Sigmoid colon (tissue), 6 donors: ENCODE measurements at regions not wholly inside any gene's neighbourhood (a gene's known extent, or its start where the extent isn't known, plus 50 kb on each side); places are given as distances from the start of the nearest gene placed in this dataset.

Source experiments
- DNase-seq: peaks from one replicate; pipeline ENCODE4 v3.0.0-alpha.2; 2019
- H3K27ac ChIP-seq, 4 donors: fragments of 200-600 bp; sonication (generic); one replicate each; pipeline ENCODE4 v1.5.1; 2016 to 2019; ENCODE audit warnings: mild to moderate bottlenecking in 1 of 4
- H3K27me3 ChIP-seq, 3 donors: fragments of 200-600 bp; sonication (generic); one replicate each; pipeline ENCODE4 v1.5.1; 2019; ENCODE audit warnings: mild to moderate bottlenecking in 1 of 3
- H3K36me3 ChIP-seq, 4 donors: fragments of 200-600 bp; sonication (generic); one replicate each; pipeline ENCODE4 v1.5.1; 2016 to 2019
- H3K4me1 ChIP-seq, 4 donors: fragments of 200-600 bp; sonication (generic); one replicate each; pipeline ENCODE4 v1.5.1; 2017 to 2019
- H3K4me3 ChIP-seq, 4 donors: fragments of 200-600 bp; sonication (generic); one replicate each; pipeline ENCODE4 v1.5.1; 2017 to 2019; ENCODE audit warnings: mild to moderate bottlenecking in 2 of 4, moderate library complexity in 1 of 4
- H3K9me3 ChIP-seq, 4 donors: fragments of 200-600 bp in 3 of 4; sonication (generic) in 3 of 4; one replicate each; pipeline versions ENCODE4 v1.5.1 to v1.6.1; 2013 to 2019
- CTCF ChIP-seq, 4 experiments: fragments of 450-650 bp in 3 of 4; fragments of 200-600 bp in 1 of 4; IDR thresholded peaks; one replicate each; pipeline ENCODE4 v1.5.1; 2016 to 2019; ENCODE audit warnings: antibody characterized with exemption in 4 of 4, mild to moderate bottlenecking in 3 of 4, moderate library complexity in 2 of 4
- EP300 ChIP-seq, 4 donors: sonication (generic); formaldehyde crosslinking; IDR thresholded peaks; one replicate each; pipeline ENCODE4 v1.6.1; 2017; ENCODE audit warnings: antibody characterized with exemption in 4 of 4
- POLR2A ChIP-seq, 2 donors: fragments of 450-650 bp; IDR thresholded peaks; one replicate each; pipeline ENCODE4 v1.6.1; 2016; ENCODE audit warnings: antibody characterized with exemption in 2 of 2, mild to moderate bottlenecking in 2 of 2, moderate library complexity in 2 of 2
- POLR2AphosphoS5 ChIP-seq, 4 donors: sonication (generic); formaldehyde crosslinking; IDR thresholded peaks; one replicate each; pipeline ENCODE4 v1.6.1; 2017; ENCODE audit warnings: antibody characterized with exemption in 4 of 4
- WGBS, 2 donors: extraction: QIAGEN DNeasy Blood & Tissue Kit; methylation state at CpG; one replicate each; pipeline ENCODE4 v1.1.7; 2013; 5-methylcytosine and 5-hydroxymethylcytosine counted together
- intact Hi-C: fragments of 100-400 bp; cut with DNase I; formaldehyde crosslinking; loops from one replicate; pipeline ENCODE4 v1.15.1; 2023
- donor health status: healthy with polysubstance abuse.
- donor health status: healthy.

DNA sequence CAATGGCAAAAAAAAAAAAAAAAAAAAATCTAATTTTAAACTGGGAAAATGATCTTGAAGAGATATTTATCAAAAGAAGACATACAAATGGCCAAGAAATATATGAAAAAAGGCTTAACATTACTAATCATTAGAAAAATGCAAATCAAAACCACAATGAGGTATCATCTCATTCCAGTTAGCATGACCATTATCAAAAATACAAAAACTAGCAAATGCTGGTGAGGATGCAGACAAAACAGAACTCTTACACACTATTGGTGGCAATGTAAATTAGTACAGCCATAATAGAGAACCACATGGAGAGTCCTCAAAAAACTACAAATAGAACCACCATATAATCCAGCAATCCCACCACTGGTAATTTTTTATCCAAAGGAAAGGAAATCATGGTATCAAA, 489.6 kb downstream of the TNS3 start:
- peaks cover 0 to 10% (median 8%) of the 10 kb centered on the region in 4 donors for H3K4me1 ChIP-seq
- H3K27ac ChIP-seq, result no peak overlapping the region
- no peaks in the 10 kb centered on the region for H3K9me3 ChIP-seq
- no peak overlapping the region for H3K4me3 ChIP-seq
- no peak for DNase-seq
- intact Hi-C loops, result loop anchor here (5.0 kb wide), 1 partner anchor 90 kb away; no protein-coding TSS in a partner anchor
- no peaks in the 10 kb centered on the region for H3K27me3 ChIP-seq
- no peaks in the 10 kb centered on the region for H3K36me3 ChIP-seq
- TF ChIP-seq POLR2A (IDR thresholded peaks at IDR 0.05), result no peak
- TF ChIP-seq EP300 (IDR thresholded peaks at IDR 0.05), result no peak
- TF ChIP-seq CTCF (IDR thresholded peaks at IDR 0.05), result no peak
- no peak for TF ChIP-seq POLR2AphosphoS5 (IDR thresholded peaks at IDR 0.05)

GRCh38 chr7:47091141-47091540, 490.8 kb downstream of the TNS3 start:
- whole genome bisulfite sequencing, 2 donors, result 80 to 83% methylated on average over 3 of the region's 3 CpGs
- H3K9me3 ChIP-seq, result no peaks in the 10 kb centered on the region
- H3K27me3 ChIP-seq, result no peaks in the 10 kb centered on the region
- no peak overlapping the region for H3K27ac ChIP-seq
- intact Hi-C loops, result loop anchor here (5.0 kb wide), 1 partner anchor 91 kb away; no protein-coding TSS in a partner anchor
- TF ChIP-seq POLR2A (IDR thresholded peaks at IDR 0.05), result no peak
- no peak overlapping the region for H3K4me3 ChIP-seq
- H3K36me3 ChIP-seq, result no peaks in the 10 kb centered on the region
- peaks cover 0 to 10% (median 8%) of the 10 kb centered on the region in 4 donors for H3K4me1 ChIP-seq
- DNase-seq, result no peak

- no peak for TF ChIP-seq POLR2A (IDR thresholded peaks at IDR 0.05)
- no peak for TF ChIP-seq POLR2AphosphoS5 (IDR thresholded peaks at IDR 0.05)
- no peak for TF ChIP-seq EP300 (IDR thresholded peaks at IDR 0.05)
- Histone ChIP-seq H3K4me3 (no peak overlapping the region), H3K9me3 (no peaks in the 10 kb centered on the region), H3K27ac (no peak overlapping the region), H3K27me3 (no peaks in the 10 kb centered on the region), H3K36me3 (no peaks in the 10 kb centered on the region), H3K4me1 (peaks cover 0 to 10% (median 8%) of the 10 kb centered on the region in 4 donors)
- WGBS, 2 donors, result 78 to 86% methylated on average over 6 of the region's 6 CpGs
- DNase-seq, result no peak
- intact Hi-C loops, result loop anchor here (1.0 to 10.0 kb wide), 2 partner anchors 165 to 1167 kb away; no protein-coding TSS in a partner anchor
Observed at GRCh38 chr7:47089461-47089860, 492.4 kb downstream of the TNS3 start.

GRCh38 chr7:47089068-47089417, 492.9 kb downstream of the TNS3 start:
- Histone ChIP-seq H3K27me3 (no peaks in the 10 kb centered on the region), H3K9me3 (no peaks in the 10 kb centered on the region), H3K4me1 (peaks cover 0 to 10% (median 8%) of the 10 kb centered on the region in 4 donors), H3K36me3 (no peaks in the 10 kb centered on the region), H3K4me3 (no peak overlapping the region), H3K27ac (no peak overlapping the region)
- TF ChIP-seq CTCF (IDR thresholded peaks at IDR 0.05) (peak in 1 of 4 experiments; percentile 1), POLR2A (IDR thresholded peaks at IDR 0.05) (no peak)
- intact Hi-C loops, result loop anchor here (1.0 to 10.0 kb wide), 2 partner anchors 166 to 1167 kb away; no protein-coding TSS in a partner anchor
- WGBS, 2 donors, result 25 to 31% methylated on average over 1 of the region's 1 CpG
- no peak for DNase-seq

DNA sequence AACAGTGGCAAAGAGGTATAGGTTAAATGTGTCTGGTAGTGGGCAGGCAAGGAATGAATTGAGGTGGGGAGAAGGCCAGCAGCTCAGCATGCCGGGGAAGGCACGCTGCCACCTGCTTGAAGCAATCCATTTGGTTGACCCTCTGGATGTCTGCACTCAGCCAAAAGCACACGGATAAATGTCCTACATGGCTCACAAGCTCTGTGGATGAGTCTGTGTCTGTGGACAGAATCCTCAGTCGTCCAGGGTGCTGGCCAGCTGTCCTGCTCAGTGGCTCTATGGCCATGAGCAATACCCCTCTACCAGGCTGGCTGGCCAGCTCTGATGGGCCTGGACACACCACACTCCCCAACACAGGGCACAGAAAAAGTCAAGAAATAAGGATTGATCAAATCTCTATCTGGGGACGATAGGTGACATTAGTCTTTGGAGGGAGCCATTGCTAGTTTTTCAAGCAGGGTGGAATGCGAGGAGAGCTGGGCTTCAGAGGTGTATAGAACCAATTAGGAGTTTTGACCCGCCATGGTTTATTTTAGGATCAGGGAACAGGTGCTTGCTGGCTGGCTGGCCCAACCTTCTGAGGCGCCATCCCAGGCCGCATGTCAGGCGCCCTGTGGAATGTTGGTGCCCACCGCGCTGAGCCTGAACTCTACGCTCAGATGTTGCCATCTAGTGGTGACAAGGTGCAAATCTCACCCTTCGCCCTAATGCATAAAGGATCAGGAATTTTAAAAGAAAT, 493.4 kb downstream of the TNS3 start:
- H3K4me3 ChIP-seq, result no peak overlapping the region
- H3K36me3 ChIP-seq, result no peaks in the 10 kb centered on the region
- no peak for TF ChIP-seq POLR2A (IDR thresholded peaks at IDR 0.05)
- peak; percentile 73 to 87 (median 84) for TF ChIP-seq CTCF (IDR thresholded peaks at IDR 0.05)
- TF ChIP-seq POLR2AphosphoS5 (IDR thresholded peaks at IDR 0.05), result no peak
- TF ChIP-seq EP300 (IDR thresholded peaks at IDR 0.05), result no peak
- H3K27ac ChIP-seq, result no peak overlapping the region
- H3K9me3 ChIP-seq, result no peaks in the 10 kb centered on the region
- intact Hi-C loops, result loop anchor here (1.0 to 10.0 kb wide), 2 partner anchors 166 to 1166 kb away; no protein-coding TSS in a partner anchor
- no peaks in the 10 kb centered on the region for H3K27me3 ChIP-seq
- H3K4me1 ChIP-seq, result peaks cover 0 to 10% (median 8%) of the 10 kb centered on the region in 4 donors
- 39 to 42% methylated on average over 14 of the region's 14 CpGs for WGBS, 2 donors
- DNase-seq, result peak; percentile 77
